Activated T-cell treated with anti-CD3 and anti-CD28 coated beads for 24 hours (primary cell): ENCODE measurements at regions not wholly inside any gene's neighbourhood (a gene's known extent, or its start where the extent isn't known, plus 50 kb on each side); places are given as distances from the start of the nearest gene placed in this dataset.
"Not testable (repeated sequence)": the region's sequence is repeated elsewhere in the genome, so short reads cannot be mapped to it uniquely, and the experiment has no call there.

Experiments
- DNase-seq: peaks from one replicate; pipeline ENCODE4 v3.0.0-alpha.2; 2020; ENCODE audit warnings: low read depth

- DNase-seq, result not testable (repeated sequence)
These were observed 1068.7 kb upstream of the CITED2 start for GRCh38 chr6:140443112-140443511.

DNA sequence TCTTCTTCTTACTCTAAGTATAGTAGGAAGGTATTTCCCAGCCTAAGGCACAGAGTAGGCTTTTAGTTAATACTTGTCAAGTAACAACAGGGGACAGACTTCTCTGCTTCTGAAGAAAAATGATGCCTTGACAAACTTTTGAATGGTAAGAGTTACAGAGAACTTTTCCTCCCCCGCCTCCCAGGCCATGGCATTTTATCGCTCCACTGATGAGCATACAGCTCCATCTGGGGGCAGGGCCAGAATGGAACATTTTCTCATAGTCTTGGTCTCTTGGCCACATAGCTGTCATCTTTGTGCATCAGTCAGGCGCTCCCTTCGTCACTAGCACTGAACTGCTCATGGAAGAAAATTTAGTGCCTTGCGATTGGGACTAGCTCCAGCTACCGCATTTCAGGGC is 1066.8 kb upstream of the CITED2 start:
- no peak for DNase-seq

- no peak for DNase-seq
These were observed 1065.9 kb upstream of the CITED2 start for GRCh38 chr6:140440223-140440835.

- DNase-seq, result no peak
These were observed 1063.9 kb upstream of the CITED2 start for GRCh38 chr6:140438346-140438735.

GRCh38 chr6:140437619-140438345 is 1063.3 kb upstream of the CITED2 start:
- DNase-seq, result no peak

DNA sequence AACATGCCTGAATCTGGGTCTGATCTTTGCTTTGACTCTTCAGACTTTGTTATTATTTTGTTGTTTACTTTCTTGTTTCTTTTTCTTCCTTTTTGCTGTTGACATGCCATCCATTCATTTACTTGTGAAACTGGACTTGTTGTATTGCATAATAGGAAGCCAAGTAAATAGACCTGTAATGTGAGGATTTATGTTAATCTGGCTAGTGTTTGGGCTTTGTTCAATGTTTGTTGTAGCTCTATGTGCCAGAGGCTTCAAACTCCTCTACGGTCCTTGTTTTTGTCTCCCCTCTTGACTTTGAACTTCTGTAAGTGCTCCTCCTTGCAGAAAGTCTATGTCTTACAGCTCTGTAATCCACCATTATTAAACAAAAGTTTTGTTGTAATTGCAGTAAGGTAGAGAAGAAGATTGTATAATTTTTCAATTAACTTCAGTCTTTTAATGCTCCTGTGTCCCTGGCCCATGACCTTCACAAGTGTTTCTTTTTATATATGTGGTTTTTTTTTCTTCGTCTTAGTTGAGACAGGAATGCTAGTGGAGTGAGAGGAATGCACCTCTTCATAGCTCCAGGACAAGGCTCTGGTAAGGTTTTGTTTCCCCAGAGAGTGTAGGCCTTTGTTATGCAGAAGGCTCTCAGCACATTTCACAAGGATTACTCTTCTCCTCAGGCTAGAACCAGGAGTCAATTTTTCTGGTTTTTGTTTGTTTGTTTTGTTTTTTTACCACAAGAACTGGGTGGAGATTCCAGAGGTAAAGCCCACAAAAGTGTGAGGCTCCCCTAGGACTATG is 1061.8 kb upstream of the CITED2 start:
- no peak for DNase-seq

GRCh38 chr6:140434761-140435160 is 1060.3 kb upstream of the CITED2 start:
- DNase-seq, result no peak

DNA sequence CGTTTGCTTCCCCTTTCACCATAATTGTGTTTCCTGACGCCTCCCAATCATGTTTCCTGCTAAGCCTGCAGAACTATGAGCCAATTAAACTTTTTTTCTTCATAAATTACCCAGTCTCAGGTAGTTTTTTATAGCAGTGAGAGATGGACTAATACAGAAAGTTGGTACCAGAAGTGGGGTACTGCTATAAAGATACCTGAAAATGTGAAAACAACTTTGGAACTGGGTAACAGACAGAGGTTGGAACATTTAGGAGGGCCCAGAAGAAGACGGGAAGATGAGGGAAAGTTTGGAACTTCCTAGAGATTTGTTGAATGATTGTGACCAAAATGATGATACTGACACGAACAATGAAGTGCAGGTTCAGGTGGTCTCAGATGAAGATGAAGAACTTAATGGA is 1058.6 kb upstream of the CITED2 start:
- no peak for DNase-seq

- no peak for DNase-seq
These were observed 1053.4 kb upstream of the CITED2 start for GRCh38 chr6:140427842-140428241.

DNA sequence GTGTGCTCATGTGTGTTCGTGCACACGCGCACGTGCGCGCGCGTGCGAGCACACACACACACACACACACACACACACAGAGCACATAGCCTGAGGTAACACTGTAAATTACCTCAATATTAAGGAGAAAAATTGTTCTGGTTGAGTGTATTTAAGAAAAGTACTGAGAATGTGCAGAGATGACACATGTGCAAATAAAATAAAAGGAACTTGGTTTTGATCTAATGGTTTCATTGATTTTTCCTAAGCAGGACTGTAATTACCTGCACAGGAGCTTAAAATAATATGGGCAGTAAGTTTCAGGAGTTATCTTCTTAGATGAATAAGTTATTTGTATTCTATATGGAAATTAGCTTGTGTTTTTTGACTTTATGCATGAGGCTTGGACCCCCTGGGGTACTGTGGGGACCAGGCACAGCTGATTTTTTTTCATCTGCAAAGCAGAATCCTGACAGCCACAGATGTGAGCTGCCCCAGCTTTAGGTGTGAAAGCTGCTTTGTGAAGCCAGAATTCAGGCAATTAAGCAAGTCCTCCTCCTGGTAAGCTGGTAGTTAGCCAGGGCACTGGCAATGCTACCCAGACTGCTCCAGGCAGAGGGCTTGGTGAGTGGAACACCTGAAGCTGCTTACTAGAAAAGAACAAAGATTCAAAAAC is 1040.6 kb upstream of the CITED2 start:
- no peak for DNase-seq

GRCh38 chr6:140403020-140403419 is 1028.6 kb upstream of the CITED2 start:
- DNase-seq, result no peak

DNA sequence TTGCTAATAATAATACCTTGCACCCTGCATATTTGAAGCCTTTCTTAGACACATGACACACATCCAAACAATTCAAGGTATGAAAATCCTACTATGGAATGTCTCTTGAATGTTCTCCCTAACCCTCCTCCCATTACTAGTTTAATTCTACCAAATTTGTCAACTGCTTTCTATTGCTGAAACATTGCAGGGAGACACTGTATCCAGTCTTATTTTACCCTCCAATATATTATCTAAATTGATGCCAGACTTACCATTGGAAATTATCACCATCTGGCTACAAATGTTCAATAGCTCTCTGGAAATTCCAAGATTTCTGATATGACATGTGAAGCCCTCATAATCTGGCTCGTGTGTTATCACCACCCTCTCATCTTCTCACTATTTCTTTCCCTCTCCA is 1027.3 kb upstream of the CITED2 start:
- DNase-seq, result no peak

- no peak for DNase-seq
These were observed 1023.6 kb upstream of the CITED2 start for GRCh38 chr6:140398076-140398475.

DNA sequence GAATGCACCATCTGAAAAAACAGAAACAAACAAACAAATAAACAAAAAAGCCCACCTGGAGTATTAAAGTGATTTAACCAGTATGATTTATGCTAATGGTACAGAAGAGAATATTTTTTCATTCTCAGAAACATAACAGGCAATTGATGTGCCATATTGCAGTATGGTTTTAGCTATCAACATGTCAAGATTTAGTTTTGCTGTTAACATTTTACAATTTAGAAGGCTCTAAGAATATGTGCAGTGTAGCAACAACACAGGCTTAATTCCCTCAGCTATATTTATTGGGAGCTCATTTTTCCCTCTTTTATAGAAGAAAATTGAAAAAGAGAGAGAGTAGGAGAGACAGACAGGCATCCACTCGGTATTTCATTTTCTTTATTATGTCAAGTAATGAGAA is 1022.7 kb upstream of the CITED2 start:
- no peak for DNase-seq

GRCh38 chr6:140393665-140394540 is 1019.5 kb upstream of the CITED2 start:
- no peak for DNase-seq

- no peak for DNase-seq
These were observed 1014.4 kb upstream of the CITED2 start for GRCh38 chr6:140388815-140389214.

GRCh38 chr6:140388192-140388802 is 1013.8 kb upstream of the CITED2 start:
- DNase-seq, result no peak

- no peak for DNase-seq
These were observed 1011.2 kb upstream of the CITED2 start for GRCh38 chr6:140385679-140386078.

DNA sequence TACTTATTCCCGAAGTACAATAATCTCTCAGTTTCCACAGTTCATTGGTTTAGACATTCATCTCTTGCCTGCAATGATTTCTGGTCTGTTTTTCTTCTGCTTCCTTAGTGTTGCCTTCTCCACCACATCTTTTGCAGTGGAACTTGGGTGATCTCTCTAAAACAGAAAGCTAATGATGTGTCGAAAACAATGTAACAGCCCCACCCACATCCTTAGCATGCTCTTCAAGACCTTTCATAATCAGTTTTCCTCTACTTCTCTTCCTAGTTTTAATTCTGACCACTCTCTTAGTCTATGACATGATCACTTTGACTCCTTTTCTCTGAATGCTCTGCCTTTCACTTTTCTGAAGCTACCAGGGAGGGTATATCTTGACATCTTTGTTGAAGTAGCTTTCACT is 1007.9 kb upstream of the CITED2 start:
- DNase-seq, result no peak

DNA sequence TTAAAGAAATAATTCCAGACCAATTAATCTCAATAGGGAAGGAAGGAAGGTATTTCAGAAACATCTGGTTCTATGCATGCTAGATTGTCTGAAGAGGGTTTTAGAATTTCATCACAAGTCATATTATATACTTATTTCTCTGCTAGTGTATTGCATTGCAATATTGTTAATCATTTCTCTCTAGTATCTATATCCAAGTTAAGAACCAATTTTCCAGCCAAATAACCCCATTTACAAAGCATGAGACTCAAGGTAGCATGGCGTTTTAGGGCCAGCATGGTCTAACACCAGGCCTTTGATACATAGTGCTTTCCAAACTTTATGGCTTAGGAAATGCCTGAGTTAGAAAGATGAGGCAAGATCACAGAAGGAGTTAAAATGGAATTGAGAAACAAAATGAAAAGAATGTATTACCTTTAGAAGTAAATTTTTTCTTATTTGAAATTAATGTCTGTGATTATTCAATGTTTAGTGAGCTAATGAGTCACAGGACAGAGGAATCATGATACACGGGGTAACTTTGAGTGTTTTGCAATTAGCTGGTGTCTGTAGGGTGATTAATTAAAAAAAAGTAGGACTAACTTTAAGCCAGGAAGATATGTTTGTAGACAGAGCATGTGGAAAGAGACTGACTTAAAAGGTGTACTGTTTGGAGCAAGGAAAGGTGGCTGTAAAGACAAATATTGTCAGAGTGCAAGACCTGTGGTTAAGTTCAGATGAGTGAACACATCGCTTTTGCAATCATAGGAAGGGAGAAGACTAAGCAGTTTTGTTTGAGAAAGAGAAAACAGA is 1006.2 kb upstream of the CITED2 start:
- no peak for DNase-seq
